IMR-90 (cell line): ENCODE measurements at regions not wholly inside any gene's neighbourhood (a gene's known extent, or its start where the extent isn't known, plus 50 kb on each side); places are given as distances from the start of the nearest gene placed in this dataset.
A peak's percentile ranks its signal among the peaks of the same experiment; 100 is the strongest.

ENCODE experiments used
- ATAC-seq: fragments of 200-7000 bp; cut with Tn5 transposase; 2 replicates; pipeline ENCODE4 v1.9.1; 2020; ENCODE audit warnings: low read depth, mild to moderate bottlenecking, moderate library complexity
- BruUV-seq: library from RNA; stranded (reverse); fragments of 400-500 nt; replicated peaks from 2 replicates; lab custom pipeline; 2021; lab: Mats Ljungman, UMichigan
- CTCF ChIA-PET: fragments of 300-600 bp; formaldehyde crosslinking; extraction: SDS; loops from one replicate; lab custom pipeline; 2021; ENCODE audit warnings: antibody characterized with exemption; lab: Yijun Ruan, JAX
- POLR2A ChIA-PET: fragments of 300-600 bp; sonication (Branson Sonifier 250); formaldehyde crosslinking; loops from one replicate; lab custom pipeline; 2022; ENCODE audit warnings: antibody characterized with exemption; ENCODE audit not compliant: unreplicated experiment; lab: Charles Lee
- DNase-seq: peaks from one replicate; pipeline ENCODE4 v3.0.0; 2013
- H2AFZ ChIP-seq: replicated peaks from 2 replicates; pipeline ENCODE3; 2013; ENCODE audit warnings: low read length, mild to moderate bottlenecking; ENCODE audit not compliant: poor library complexity
- H2AK5ac ChIP-seq: 2 replicates; pipeline ENCODE4 v1.6.1; 2013; ENCODE audit warnings: low read depth, low read length, inconsistent platforms
- H2AK9ac ChIP-seq: replicated peaks from 2 replicates; pipeline ENCODE3; 2013; ENCODE audit warnings: mild to moderate bottlenecking, low read depth, low read length, moderate library complexity; ENCODE audit not compliant: poor library complexity
- H2BK120ac ChIP-seq: 2 replicates; pipeline ENCODE4 v1.6.1; 2013; ENCODE audit warnings: low read depth, low read length, inconsistent platforms
- H2BK15ac ChIP-seq: 3 replicates; pipeline ENCODE4 v1.6.1; 2013; ENCODE audit warnings: low read depth, low read length, inconsistent platforms
- H2BK20ac ChIP-seq: 2 replicates; pipeline ENCODE4 v1.6.1; 2013; ENCODE audit warnings: low read depth, mild to moderate bottlenecking, inconsistent platforms, low read length, moderate library complexity
- H2BK5ac ChIP-seq: 2 replicates; pipeline ENCODE4 v1.6.1; 2013; ENCODE audit warnings: mild to moderate bottlenecking, low read depth, low read length, inconsistent platforms; ENCODE audit not compliant: poor library complexity, severe bottlenecking
- H3K14ac ChIP-seq: replicated peaks from 2 replicates; pipeline ENCODE4 v1.6.1; 2013; ENCODE audit warnings: low read depth, low read length, inconsistent platforms
- H3K18ac ChIP-seq: 2 replicates; pipeline ENCODE4 v1.6.1; 2013; ENCODE audit warnings: low read depth, low read length, control low read depth
- H3K23ac ChIP-seq: 2 replicates; pipeline ENCODE4 v1.6.1; 2013; ENCODE audit warnings: low read depth, low read length, inconsistent platforms
- H3K27ac ChIP-seq: 2 replicates; pipeline ENCODE4 v1.5.1; 2013; ENCODE audit warnings: mild to moderate bottlenecking, control low read depth, low read length; ENCODE audit not compliant: insufficient read depth
- H3K27me3 ChIP-seq: 2 replicates; pipeline ENCODE4 v1.6.1; 2013; ENCODE audit warnings: low read length; ENCODE audit not compliant: control insufficient read depth, insufficient read depth
- H3K36me3 ChIP-seq: 2 replicates; pipeline ENCODE4 v1.6.1; 2013; ENCODE audit warnings: low read length, mixed read lengths; ENCODE audit not compliant: control insufficient read depth, insufficient read depth
- H3K4ac ChIP-seq: 2 replicates; pipeline ENCODE4 v1.6.1; 2013; ENCODE audit warnings: low read depth, low read length, inconsistent platforms
- H3K4me1 ChIP-seq: 2 replicates; pipeline ENCODE4 v1.6.1; 2013; ENCODE audit warnings: low read length, mixed read lengths; ENCODE audit not compliant: control insufficient read depth, insufficient read depth
- H3K4me2 ChIP-seq: 2 replicates; pipeline ENCODE4 v1.6.1; 2013; ENCODE audit warnings: low read depth, mild to moderate bottlenecking, control low read depth, low read length, moderate library complexity
- H3K4me3 ChIP-seq: 2 replicates; pipeline ENCODE4 v1.5.1; 2013; ENCODE audit warnings: low read depth, mild to moderate bottlenecking, control low read depth, low read length, moderate library complexity; ENCODE audit not compliant: insufficient read depth
- H3K56ac ChIP-seq: 2 replicates; pipeline ENCODE4 v1.6.1; 2013; ENCODE audit warnings: low read length, inconsistent platforms; ENCODE audit not compliant: insufficient read depth; ENCODE audit errors: extremely low read depth
- H3K79me1 ChIP-seq, 2 experiments: 2 replicates each; pipeline ENCODE4 v1.6.1; 2013; ENCODE audit warnings: low read length in 2 of 2, inconsistent platforms in 1 of 2, low read depth in 1 of 2
- H3K9ac ChIP-seq: 2 replicates; pipeline ENCODE4 v1.6.1; 2013; ENCODE audit warnings: low read depth, low read length, control low read depth
- H3K9me1 ChIP-seq: 2 replicates; pipeline ENCODE4 v1.6.1; 2013; ENCODE audit warnings: low read length, inconsistent platforms; ENCODE audit not compliant: insufficient read depth
- H3K9me3 ChIP-seq: 2 replicates; pipeline ENCODE4 v1.6.1; 2013; ENCODE audit warnings: low read length; ENCODE audit not compliant: control insufficient read depth, insufficient read depth
- H4K20me1 ChIP-seq: 2 replicates; pipeline ENCODE4 v1.6.1; 2013; ENCODE audit warnings: low read length, inconsistent platforms; ENCODE audit not compliant: insufficient read depth
- H4K5ac ChIP-seq: 2 replicates; pipeline ENCODE4 v1.6.1; 2013; ENCODE audit warnings: mild to moderate bottlenecking, low read depth, low read length, control low read depth
- H4K8ac ChIP-seq, 2 experiments: 2 replicates each; pipeline ENCODE4 v1.6.1; 2013; ENCODE audit warnings: low read depth in 2 of 2, low read length in 2 of 2, control low read depth in 1 of 2, inconsistent platforms in 1 of 2
- H4K91ac ChIP-seq: 2 replicates; pipeline ENCODE4 v1.6.1; 2013; ENCODE audit warnings: low read depth, low read length, inconsistent platforms; ENCODE audit not compliant: insufficient read depth
- BHLHE40 ChIP-seq: fragments of 150-350 bp; IDR thresholded peaks from 2 replicates; pipeline ENCODE4 v1.6.1; 2016; ENCODE audit warnings: mild to moderate bottlenecking, low read depth, low read length
- CEBPB ChIP-seq: IDR thresholded peaks from 2 replicates; pipeline ENCODE4 v1.6.1; 2012; ENCODE audit warnings: low read depth, low read length, improper control_type of control experiment
- FOS ChIP-seq: fragments of 150-350 bp; IDR thresholded peaks from 2 replicates; pipeline ENCODE4 v1.6.1; 2016; ENCODE audit warnings: low read depth, low read length
- MAFK ChIP-seq: IDR thresholded peaks from 2 replicates; pipeline ENCODE4 v1.6.1; 2012; ENCODE audit warnings: low read depth, low read length, improper control_type of control experiment
- MAZ ChIP-seq: IDR thresholded peaks from 2 replicates; pipeline ENCODE4 v1.6.1; 2012; ENCODE audit warnings: low read depth, mild to moderate bottlenecking, low read length, improper control_type of control experiment, moderate library complexity, borderline replicate concordance
- MXI1 ChIP-seq: IDR thresholded peaks from 2 replicates; pipeline ENCODE4 v1.6.1; 2012; ENCODE audit warnings: low read depth, mild to moderate bottlenecking, low read length, moderate library complexity, borderline replicate concordance
- NFE2L2 ChIP-seq: fragments of 150-350 bp; IDR thresholded peaks from 2 replicates; pipeline ENCODE4 v1.6.1; 2016; ENCODE audit warnings: low read depth, mild to moderate bottlenecking, low read length
- POLR2A ChIP-seq: IDR thresholded peaks from 2 replicates; pipeline ENCODE4 v1.6.1; 2012; ENCODE audit warnings: mild to moderate bottlenecking, low read depth, low read length
- RAD21 ChIP-seq: IDR thresholded peaks from 2 replicates; pipeline ENCODE4 v1.6.1; 2012; ENCODE audit warnings: low read length, improper control_type of control experiment
- RFX5 ChIP-seq: IDR thresholded peaks from 2 replicates; pipeline ENCODE4 v1.8.0; 2012; ENCODE audit warnings: low read depth, mild to moderate bottlenecking, low read length, moderate library complexity
- WGBS, 2 experiments: methylation state at CpG; one replicate each; pipeline versions ENCODE4 v1.1.5 to v1.1.7; 2013; ENCODE audit warnings: missing lambda C conversion rate in 2 of 2; ENCODE audit not compliant: insufficient read length in 1 of 2; ENCODE audit errors: extremely low coverage in 2 of 2; 5-methylcytosine and 5-hydroxymethylcytosine counted together
- dilution Hi-C: fragments of 300-500 bp; cut with HindIII; formaldehyde crosslinking; loops from one replicate; pipeline ENCODE4 v1.14.3; 2018; ENCODE audit warnings: low sequenced_read_pairs; ENCODE audit not compliant: unreplicated experiment
- in situ Hi-C: fragments of 300-500 bp; cut with MboI; formaldehyde crosslinking; loops from 3 replicates; pipeline ENCODE4 v1.14.3; 2019; ENCODE audit warnings: low sequenced_read_pairs, inconsistent platforms, mixed read lengths
- intact Hi-C: fragments of 100-400 bp; cut with micrococcal nuclease; formaldehyde crosslinking; loops from 2 replicates; pipeline ENCODE4 v1.10.0; 2022
- TF ChIP-seq, protein P1 (sequence below): conservative IDR thresholded peaks from 2 replicates; pipeline ENCODE4 v1.5.1; 2012; ENCODE audit warnings: mild to moderate bottlenecking, low read depth, low read length, improper control_type of control experiment
- TF ChIP-seq, protein P2 (sequence below): fragments of 150-350 bp; IDR thresholded peaks from 2 replicates; pipeline ENCODE4 v1.6.1; 2016; ENCODE audit warnings: low read depth, mild to moderate bottlenecking, low read length, moderate library complexity, borderline replicate concordance

DNA sequence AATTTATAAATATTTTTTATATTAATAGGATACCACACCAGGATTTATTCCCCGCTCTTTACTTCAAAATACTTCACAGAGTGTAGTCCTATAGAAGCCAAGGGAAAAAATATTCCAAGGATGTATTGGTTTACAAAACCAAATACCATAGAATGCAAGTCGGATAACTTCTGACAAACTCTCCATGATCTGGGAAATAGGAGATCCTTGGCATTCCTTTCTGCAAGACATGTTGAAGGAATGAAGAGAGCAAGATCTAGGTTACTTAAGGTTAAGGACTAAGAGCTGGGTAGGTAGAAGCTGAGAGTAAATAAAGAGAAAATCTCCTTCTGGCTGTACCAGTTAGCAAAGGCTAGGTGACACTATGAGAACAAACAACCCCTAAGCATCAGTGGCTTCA is 141.2 kb downstream of the LRATD1 start:
- ATAC-seq: peak; percentile 74
- H2BK5ac ChIP-seq: no peak overlapping the region
- H3K14ac ChIP-seq: no peak overlapping the region
- H3K9ac ChIP-seq: no peak overlapping the region
- H3K9me3 ChIP-seq: peaks cover 2% of the 10 kb centered on the region; the same call in 1 of the 2 replicates
- H3K4me2 ChIP-seq: 0 out of 2 replicates have a peak overlapping the region, but pooled peaks have one; percentile 29
- no peak overlapping the region for H4K91ac ChIP-seq
- H2BK15ac ChIP-seq: no peak overlapping the region
- H3K36me3 ChIP-seq: no peaks in the 10 kb centered on the region
- H3K23ac ChIP-seq: no peak overlapping the region
- H3K4ac ChIP-seq: peak overlapping the region; percentile 48; the same call in 1 of the 2 replicates
- BruUV-seq: no TSS peak
- no peaks in the 10 kb centered on the region for H3K27me3 ChIP-seq
- H2BK20ac ChIP-seq: peak overlapping the region; percentile 47
- no peaks in the 10 kb centered on the region for H3K9me1 ChIP-seq
- POLR2A ChIA-PET: no interaction called here
- H2AFZ ChIP-seq: no peak overlapping the region
- no peak overlapping the region for H3K56ac ChIP-seq
- no peaks in the 10 kb centered on the region for H4K20me1 ChIP-seq
- H2AK9ac ChIP-seq: no peak overlapping the region
- H3K4me3 ChIP-seq: no peak overlapping the region
- WGBS, 2 experiments: no CpG with 5 or more reads among the region's 2 CpGs
- H4K8ac ChIP-seq: peak overlapping the region in 1 of 2 experiments; percentile 52; a peak in 1 of 4 replicates
- peak overlapping the region; percentile 69; the same call in 1 of the 2 replicates for H3K27ac ChIP-seq
- peak overlapping the region; percentile 60 for H2BK120ac ChIP-seq
- dilution Hi-C loops: no loop called here
- DNase-seq: peak; percentile 48
- no peak overlapping the region for H2AK5ac ChIP-seq
- H3K4me1 ChIP-seq: peaks cover 2% of the 10 kb centered on the region
- in situ Hi-C loops: no loop called here
- intact Hi-C loops: no loop called here
- H4K5ac ChIP-seq: peak overlapping the region; percentile 51; the same call in 1 of the 2 replicates
- CTCF ChIA-PET: interaction anchor here (1.1 kb wide), 1 partner anchor 135 kb away, joined by 3 read pairs; no protein-coding TSS in a partner anchor
- no peaks in the 10 kb centered on the region for H3K79me1 ChIP-seq
- TF ChIP-seq, protein P1, sequence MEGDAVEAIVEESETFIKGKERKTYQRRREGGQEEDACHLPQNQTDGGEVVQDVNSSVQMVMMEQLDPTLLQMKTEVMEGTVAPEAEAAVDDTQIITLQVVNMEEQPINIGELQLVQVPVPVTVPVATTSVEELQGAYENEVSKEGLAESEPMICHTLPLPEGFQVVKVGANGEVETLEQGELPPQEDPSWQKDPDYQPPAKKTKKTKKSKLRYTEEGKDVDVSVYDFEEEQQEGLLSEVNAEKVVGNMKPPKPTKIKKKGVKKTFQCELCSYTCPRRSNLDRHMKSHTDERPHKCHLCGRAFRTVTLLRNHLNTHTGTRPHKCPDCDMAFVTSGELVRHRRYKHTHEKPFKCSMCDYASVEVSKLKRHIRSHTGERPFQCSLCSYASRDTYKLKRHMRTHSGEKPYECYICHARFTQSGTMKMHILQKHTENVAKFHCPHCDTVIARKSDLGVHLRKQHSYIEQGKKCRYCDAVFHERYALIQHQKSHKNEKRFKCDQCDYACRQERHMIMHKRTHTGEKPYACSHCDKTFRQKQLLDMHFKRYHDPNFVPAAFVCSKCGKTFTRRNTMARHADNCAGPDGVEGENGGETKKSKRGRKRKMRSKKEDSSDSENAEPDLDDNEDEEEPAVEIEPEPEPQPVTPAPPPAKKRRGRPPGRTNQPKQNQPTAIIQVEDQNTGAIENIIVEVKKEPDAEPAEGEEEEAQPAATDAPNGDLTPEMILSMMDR: no peak
- TF ChIP-seq CEBPB (no peak), MAZ (no peak), NFE2L2 (no peak), FOS (no peak), RFX5 (no peak), MXI1 (no peak), RAD21 (no peak), BHLHE40 (no peak), POLR2A (no peak), MAFK (no peak)
- TF ChIP-seq, protein P2, sequence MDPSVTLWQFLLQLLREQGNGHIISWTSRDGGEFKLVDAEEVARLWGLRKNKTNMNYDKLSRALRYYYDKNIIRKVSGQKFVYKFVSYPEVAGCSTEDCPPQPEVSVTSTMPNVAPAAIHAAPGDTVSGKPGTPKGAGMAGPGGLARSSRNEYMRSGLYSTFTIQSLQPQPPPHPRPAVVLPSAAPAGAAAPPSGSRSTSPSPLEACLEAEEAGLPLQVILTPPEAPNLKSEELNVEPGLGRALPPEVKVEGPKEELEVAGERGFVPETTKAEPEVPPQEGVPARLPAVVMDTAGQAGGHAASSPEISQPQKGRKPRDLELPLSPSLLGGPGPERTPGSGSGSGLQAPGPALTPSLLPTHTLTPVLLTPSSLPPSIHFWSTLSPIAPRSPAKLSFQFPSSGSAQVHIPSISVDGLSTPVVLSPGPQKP: no peak
- H3K18ac ChIP-seq: peak overlapping the region; percentile 93
